Tongue (tissue), 1 donor: ENCODE measurements at regions not wholly inside any gene's neighbourhood (a gene's known extent, or its start where the extent isn't known, plus 50 kb on each side); places are given as distances from the start of the nearest gene placed in this dataset.
"Not testable (repeated sequence)": the region's sequence is repeated elsewhere in the genome, so short reads cannot be mapped to it uniquely, and the experiment has no call there.

Experiments used
- DNase-seq: peaks from one replicate; pipeline ENCODE4 v3.0.0-alpha.2; 2015

DNA sequence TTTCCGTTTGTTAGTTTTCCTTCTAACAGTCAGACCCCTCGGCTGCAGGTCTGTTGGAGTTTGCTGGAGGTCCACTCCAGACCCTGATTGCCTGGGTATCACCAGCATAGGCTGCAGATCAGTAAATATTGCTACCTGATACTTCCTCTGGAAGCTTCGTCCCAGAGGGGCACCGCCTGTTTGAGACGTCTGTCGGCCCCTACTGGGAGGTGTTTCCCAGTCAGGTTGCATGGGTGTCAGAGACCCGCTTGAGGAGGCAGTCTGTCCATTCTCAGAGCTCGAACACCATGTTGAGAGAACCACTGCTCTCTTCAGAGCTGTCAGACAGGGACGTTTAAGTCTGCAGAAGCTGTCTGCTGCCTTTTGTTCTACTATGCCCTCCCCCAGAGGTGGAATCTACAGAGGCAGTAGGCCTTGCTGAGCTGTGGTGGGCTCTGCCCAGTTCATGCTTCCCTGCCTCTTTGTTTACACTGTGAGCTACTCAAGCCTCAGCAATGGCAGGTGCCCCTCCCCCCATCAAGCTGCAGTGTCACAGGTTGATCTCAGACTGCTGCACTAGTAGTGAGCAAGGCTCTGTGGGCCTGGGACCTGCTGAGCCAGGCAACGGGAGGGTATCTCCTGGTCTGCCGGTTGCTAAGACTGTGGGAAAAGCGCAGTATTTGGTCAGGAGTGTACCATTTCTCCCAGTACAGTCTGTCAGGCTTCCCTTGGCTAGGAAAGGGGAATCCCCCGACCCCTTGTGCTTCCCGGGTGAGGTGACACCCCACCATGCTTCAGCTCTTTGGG, 74.4 kb upstream of the TOP3B start:
- DNase-seq, result not testable (repeated sequence)

GRCh38 chr22:22052548-22053139, 70.1 kb upstream of the TOP3B start:
- not testable (repeated sequence) for DNase-seq

GRCh38 chr22:22051032-22051431, 68.4 kb upstream of the TOP3B start:
- not testable (repeated sequence) for DNase-seq

DNA sequence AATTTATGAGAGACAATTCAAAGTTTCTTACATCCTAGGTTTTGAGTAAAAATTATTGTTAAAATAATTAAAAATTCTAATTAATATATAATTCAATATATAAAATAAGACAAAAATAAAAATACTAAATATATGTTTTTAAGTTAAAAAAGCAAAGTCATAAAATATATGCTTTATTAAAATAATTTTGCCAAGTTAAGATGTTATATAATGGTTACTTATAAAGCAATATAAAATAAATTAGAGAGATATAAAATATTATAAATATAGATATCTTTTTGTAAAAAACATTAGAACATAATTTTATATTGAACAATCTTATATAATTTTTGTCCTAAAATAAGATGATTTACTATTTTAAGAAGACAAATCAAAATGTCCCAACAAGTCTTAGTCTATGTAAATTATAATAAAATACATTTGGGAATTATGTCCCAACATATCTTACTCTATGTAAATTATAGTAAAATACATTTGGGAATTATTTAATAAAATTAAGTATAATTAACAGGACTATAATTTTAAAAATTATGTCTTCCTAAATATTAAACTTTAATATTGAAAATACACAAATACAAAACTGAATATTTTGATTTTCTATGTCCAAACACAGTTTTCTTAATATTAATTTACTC, 67.7 kb upstream of the TOP3B start:
- no peak for DNase-seq

- DNase-seq, result no peak
Observed at GRCh38 chr22:22049684-22050083, 67.1 kb upstream of the TOP3B start.

DNA sequence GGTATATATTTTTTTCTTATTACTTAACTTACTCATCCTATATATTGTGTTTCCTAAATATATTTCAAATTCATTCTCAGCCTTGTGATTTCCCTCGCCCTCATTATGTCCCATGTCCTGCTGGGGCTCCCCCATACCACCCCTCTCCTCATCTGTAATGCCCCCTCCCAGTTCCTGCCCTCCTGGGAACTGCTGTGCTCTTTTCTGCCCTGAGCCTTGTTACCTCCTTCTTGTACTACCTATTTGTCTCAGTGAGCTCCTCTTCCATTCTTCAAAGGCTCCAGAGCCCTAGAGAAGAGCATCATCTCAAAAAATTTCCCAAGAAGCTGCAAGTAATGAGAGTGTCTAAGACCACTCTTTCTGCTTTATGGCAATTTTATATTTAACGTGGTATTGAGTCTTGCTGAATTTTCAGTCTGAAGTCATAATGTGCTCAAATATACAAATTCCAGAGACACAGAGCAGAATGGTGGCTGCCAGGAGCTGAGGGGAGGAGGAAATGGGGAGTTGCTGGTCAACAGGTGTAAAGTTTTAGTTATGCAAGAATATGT, 66.5 kb upstream of the TOP3B start:
- no peak for DNase-seq

DNA sequence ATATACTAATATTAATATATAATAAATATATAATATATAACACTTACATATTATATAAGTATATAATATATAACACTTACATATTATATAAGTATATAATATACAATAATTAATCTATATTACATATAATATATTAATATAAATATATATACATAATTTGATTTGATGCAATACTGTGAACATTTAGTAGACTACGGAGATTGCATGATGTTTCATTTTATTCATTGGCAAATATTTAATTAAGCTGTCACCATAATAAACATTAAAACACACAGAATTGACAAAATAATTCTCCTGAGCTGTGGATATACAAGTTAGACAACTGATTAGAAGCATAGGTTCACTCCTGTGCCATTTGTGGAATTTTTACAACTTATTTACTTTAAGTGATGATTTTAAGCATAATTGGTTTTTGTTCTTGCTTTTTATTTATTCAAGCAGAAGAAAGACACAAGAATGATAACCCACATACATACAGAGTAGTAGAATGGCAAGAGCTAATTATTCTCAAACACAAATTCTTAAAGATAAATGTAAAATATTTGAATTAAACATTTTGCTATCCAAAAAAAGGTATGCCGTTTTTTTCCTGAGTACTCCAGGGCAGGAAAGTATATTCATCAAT, 65.8 kb upstream of the TOP3B start:
- no peak for DNase-seq

GRCh38 chr22:22047776-22048175, 65.2 kb upstream of the TOP3B start:
- no peak for DNase-seq

GRCh38 chr22:22047266-22047665, 64.7 kb upstream of the TOP3B start:
- DNase-seq, result no peak

DNA sequence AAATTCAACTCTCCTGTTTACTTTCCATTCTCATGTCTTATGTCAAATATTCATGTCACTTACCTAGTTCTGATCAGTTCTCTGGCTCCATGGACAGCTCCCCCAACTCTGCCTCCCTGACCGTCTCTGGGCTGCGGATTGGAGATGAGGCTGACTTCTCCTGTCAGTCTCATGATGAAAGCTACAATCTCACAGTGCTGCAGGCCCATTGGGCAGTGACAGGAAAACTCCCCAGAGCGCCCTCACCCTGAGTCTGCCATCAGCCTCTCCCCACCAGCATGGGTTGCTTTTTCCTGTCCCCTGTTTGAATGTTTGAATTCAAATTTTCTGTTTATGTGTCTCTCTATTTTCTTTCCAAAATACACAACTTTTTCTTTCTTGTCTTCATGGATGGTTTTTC, 63.8 kb upstream of the TOP3B start:
- DNase-seq, result no peak

GRCh38 chr22:22045571-22046335, 63.2 kb upstream of the TOP3B start:
- no peak for DNase-seq

DNA sequence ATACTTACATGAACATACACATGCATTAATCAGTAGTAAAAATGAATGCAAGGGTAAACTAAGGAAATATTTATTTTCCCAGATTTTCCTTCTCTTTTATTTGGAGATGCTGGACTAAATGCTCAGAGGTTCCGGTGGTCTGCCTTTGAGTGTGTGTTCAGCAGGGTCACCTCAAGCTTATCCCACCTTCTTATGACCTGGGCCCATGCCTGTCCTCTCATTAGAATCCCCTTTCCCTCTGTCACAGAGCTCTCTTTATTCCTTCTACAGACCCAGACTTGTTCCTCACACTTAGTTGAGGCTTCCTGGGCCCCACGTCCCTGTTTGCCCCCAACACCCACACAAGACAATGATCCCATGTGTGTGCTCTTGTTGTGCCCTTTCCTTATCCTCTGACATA, 61.6 kb upstream of the TOP3B start:
- no peak for DNase-seq

DNA sequence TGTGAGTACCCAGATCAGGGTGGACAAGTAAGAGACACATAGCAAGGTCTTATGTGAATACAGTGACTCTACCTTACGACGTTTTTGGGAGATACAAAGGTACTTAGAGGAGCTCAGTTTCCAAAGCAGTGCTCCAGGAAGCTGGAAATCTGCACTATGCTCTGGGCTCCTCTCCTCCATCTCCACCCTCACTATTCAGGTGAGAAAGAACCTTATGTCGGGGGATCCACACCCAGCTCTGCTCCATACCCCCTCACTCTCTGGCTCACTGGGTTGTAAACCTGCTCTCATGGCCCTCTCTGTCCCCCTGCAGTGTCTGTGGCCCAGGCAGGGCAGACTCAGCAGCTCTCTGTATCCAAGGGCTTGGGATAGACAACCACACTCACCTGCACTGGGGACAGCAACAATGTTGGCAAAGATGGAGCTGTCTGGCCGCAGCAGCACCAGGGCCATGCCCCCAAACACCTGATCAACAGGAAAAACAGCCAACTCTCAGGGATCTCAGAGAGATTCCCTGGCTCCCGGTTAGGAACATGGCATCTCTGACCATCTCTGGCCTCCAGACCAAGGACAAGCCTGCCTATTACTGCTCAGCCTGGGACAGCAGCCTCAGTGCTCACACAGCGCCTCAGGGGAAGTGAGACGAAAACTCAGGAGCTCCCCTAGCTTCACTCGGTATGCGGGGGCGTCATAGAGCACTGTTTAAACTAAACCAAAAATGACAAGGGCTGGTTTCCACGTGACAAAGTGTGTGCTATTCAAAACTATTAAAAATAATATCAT, 60.9 kb upstream of the TOP3B start:
- no peak for DNase-seq

DNA sequence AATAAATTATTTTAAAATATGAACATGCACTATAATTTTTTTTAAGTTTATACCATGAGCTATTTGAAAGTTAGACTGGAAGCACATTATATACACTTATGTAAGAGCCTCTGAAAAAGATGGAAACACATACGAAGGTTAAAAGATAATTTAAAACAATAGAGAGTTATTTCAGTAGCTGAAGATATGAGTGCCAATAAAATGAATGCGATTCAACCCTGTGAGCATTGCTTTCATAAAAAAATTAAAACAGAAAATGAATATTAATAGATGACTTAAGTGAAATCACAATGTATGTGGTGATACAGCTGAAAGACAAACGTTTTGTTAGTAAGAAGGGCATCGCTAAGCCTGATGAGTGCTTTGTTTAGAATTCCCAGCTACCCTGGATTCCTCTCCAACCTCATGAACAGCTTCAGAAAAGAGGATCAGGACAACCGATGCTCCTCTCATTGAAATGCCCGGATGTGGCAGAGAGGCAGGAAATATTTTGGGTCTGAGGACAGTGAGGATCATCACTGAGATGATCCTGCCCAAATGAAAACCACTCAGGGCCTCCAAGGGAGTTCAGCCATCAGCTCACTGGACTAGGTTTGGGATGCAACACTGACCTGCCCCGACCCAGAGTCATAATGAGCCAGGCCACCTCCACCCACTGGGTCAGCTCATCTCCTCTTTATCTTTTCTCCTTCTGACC, 60.2 kb upstream of the TOP3B start:
- DNase-seq, result no peak

DNA sequence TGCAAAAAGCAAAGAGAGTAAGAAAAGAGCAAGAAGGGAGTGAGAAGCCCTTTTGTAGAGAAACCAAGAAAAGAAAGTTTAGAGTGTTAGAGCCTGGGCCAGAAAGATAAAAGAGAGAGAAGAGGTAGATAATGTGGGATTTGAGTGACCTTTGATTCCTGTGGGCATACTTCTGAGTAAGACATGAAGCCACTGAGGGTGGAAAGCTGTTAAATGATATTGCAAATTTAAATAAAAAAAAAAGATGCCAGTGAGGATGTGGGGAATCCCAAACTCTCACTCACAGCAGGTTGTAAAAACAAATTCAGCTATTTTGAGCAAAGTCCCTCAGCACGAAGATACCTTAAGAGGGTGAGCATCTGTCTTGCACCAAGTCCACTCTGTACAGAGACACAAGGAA, 59.4 kb upstream of the TOP3B start:
- no peak for DNase-seq

- DNase-seq, result no peak
Observed at GRCh38 chr22:22040908-22041307, 58.3 kb upstream of the TOP3B start.

DNA sequence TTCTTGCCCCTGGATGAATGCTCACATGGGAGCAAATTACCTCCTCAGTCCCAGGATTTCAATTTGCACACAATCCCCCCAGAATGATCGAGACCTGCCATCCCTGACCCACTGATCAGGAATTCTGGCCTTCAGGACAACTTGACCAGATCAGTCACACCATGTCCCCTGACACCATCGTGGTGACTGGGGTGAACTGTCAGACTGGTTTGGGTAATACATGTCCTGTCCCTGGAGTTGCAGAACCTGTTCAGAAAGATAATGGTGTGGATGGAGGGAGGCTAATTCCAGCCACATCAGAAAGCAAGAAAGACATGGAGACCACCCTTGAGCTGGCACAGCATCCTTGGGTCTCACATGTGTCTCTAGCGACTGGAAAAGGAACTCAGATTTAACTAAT, 57.9 kb upstream of the TOP3B start:
- DNase-seq, result no peak

GRCh38 chr22:22039286-22040074, 56.9 kb upstream of the TOP3B start:
- no peak for DNase-seq

GRCh38 chr22:22038178-22038880, 55.7 kb upstream of the TOP3B start:
- no peak for DNase-seq
